ENCODE measurements at regions not wholly inside any gene's neighbourhood (a gene's known extent, or its start where the extent isn't known, plus 50 kb on each side); places are given as distances from the start of the nearest gene placed in this dataset.

DNA sequence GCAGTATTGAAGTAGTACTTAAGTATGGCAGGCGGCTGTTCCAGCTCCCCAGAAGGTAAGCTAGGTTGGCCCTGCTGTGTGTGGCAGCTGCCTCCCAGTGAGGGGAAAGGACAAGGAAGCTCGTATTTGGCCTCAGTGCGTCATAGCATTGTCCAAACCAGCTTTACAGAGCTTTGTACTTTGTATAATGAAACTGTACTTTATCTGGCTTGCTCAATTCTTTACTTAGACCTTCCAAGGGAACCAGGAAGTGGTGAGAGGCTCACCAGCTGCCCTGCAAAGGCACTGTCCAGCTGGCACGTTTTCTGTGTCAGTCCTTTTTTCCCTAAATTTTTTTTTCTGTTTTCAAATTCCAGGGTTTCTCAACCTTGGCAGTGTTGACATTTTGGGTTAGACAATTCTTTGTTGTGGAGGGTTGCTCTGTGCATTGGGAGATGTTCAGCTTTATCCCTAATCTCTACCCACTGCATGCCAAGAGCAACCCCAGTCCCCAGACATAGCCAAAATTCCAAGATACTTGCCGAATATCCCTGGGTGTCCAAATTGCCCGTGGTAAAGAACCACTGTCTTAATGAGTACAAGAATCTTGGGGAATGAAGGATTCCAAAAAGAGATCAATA, 474.5 kb downstream of the LRRC70 start:
- Histone ChIP-seq H3K36me3 (no peaks in the 10 kb centered on the region), H3K27me3 (no peaks in the 10 kb centered on the region), H3K4me1 (no peaks in the 10 kb centered on the region), H3K4me3 (no peak overlapping the region), H3K9me3 (no peaks in the 10 kb centered on the region), H3K27ac (no peak overlapping the region)
- peak; percentile 15 to 44 for DNase-seq
- peak; percentile 63 to 72 for ATAC-seq
- intact Hi-C loops (cut with DNase I; ENCODE audit: low total_unique reads): no loop called here
- TF ChIP-seq, protein P1, sequence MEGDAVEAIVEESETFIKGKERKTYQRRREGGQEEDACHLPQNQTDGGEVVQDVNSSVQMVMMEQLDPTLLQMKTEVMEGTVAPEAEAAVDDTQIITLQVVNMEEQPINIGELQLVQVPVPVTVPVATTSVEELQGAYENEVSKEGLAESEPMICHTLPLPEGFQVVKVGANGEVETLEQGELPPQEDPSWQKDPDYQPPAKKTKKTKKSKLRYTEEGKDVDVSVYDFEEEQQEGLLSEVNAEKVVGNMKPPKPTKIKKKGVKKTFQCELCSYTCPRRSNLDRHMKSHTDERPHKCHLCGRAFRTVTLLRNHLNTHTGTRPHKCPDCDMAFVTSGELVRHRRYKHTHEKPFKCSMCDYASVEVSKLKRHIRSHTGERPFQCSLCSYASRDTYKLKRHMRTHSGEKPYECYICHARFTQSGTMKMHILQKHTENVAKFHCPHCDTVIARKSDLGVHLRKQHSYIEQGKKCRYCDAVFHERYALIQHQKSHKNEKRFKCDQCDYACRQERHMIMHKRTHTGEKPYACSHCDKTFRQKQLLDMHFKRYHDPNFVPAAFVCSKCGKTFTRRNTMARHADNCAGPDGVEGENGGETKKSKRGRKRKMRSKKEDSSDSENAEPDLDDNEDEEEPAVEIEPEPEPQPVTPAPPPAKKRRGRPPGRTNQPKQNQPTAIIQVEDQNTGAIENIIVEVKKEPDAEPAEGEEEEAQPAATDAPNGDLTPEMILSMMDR (IDR thresholded peaks at IDR 0.05 in 4 of 5, conservative IDR thresholded peaks at IDR 0.05 in 1 of 5): no peak
- no peak for TF ChIP-seq POLR2A (IDR thresholded peaks at IDR 0.05)
- in situ Hi-C loops (cut with MboI; ENCODE audit: low sequenced_read_pairs in 4 of 4): no loop called here

DNA sequence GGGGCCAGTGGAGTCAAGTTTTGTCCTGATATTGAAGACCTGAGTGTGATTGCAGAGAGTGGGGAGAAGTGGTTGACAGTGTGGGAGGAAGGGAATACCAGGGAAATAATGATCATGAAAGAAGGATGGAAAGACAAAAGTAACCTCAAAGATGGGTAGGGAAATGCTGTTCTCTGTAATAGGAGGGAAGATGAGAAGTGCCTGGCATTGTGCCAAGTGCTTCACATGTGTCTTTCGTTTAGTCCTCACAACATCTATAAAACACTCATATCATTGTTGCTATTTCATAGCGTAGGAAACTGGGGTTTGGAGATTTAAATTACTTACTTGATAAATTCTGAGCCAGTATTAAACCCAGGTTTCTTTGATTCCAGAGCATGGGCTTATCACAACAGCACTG, 472.3 kb downstream of the LRRC70 start:
- Histone ChIP-seq H3K9me3 (no peaks in the 10 kb centered on the region), H3K27ac (no peak overlapping the region), H3K36me3 (no peaks in the 10 kb centered on the region), H3K4me1 (no peaks in the 10 kb centered on the region), H3K27me3 (no peaks in the 10 kb centered on the region), H3K4me3 (no peak overlapping the region)
- TF ChIP-seq, protein P1 (IDR thresholded peaks at IDR 0.05 in 4 of 5, conservative IDR thresholded peaks at IDR 0.05 in 1 of 5): no peak
- no peak for TF ChIP-seq POLR2A (IDR thresholded peaks at IDR 0.05)
- DNase-seq (no peak), ATAC-seq (no peak)
- in situ Hi-C loops (cut with MboI; ENCODE audit: low sequenced_read_pairs in 4 of 4): no loop called here
- intact Hi-C loops (cut with DNase I; ENCODE audit: low total_unique reads): no loop called here

DNA sequence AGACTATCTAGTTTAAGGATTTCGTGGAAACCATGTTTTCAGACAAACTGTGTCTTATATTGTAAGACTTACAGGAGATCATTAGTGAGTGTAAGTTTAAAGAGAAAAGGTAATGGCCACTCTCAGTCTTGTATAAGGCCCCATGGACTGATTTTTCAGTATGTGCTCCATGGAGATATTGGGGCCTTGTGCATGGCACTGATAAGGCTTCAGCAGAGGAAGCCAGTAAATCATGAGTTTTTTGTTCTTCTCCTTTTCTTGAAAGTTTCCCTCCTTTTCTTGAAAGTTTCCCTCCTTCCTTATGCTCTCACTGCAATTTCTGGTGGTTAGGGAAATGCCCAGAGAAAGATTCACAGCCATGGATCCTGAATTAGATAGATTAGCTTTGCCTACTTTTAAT, 471.3 kb downstream of the LRRC70 start:
- in situ Hi-C loops (cut with MboI; ENCODE audit: low sequenced_read_pairs in 4 of 4): no loop called here
- intact Hi-C loops (cut with DNase I; ENCODE audit: low total_unique reads): no loop called here

DNA sequence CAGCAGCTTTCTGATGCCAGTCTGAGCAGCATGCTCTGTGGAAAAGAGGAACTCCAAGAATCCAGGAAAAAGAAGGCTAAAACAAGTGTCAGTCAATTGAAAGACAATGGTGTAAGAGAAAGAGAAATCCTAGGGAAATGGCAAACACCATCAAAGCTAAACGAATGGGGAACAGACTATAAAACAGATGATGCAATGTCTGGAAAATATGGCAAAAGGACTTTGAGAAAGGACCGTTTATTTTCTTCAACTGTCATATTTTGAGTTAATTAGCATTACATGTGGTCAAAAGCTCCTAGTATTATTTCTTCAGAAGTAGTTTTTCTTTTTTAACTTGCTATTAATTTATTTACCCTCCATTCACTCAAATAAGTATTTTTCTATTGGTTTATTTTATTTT, 465.2 kb downstream of the LRRC70 start:
- no peak for ATAC-seq
- Histone ChIP-seq H3K27ac (no peak overlapping the region), H3K4me3 (no peak overlapping the region), H3K4me1 (no peaks in the 10 kb centered on the region), H3K27me3 (no peaks in the 10 kb centered on the region), H3K36me3 (no peaks in the 10 kb centered on the region), H3K9me3 (no peaks in the 10 kb centered on the region)
- in situ Hi-C loops (cut with MboI; ENCODE audit: low sequenced_read_pairs in 4 of 4): no loop called here
- intact Hi-C loops (cut with DNase I; ENCODE audit: low total_unique reads): no loop called here
- no peak for TF ChIP-seq POLR2A (IDR thresholded peaks at IDR 0.05)
- TF ChIP-seq, protein P1 (IDR thresholded peaks at IDR 0.05 in 4 of 5, conservative IDR thresholded peaks at IDR 0.05 in 1 of 5): no peak
- no peak for DNase-seq

More for the DNA sequence above, 471.3 kb downstream of the LRRC70 start:
- ATAC-seq (no peak), DNase-seq (no peak)
- no peak overlapping the region for H3K27ac ChIP-seq
- H3K9me3 ChIP-seq: no peaks in the 10 kb centered on the region
- H3K36me3 ChIP-seq: no peaks in the 10 kb centered on the region
- no peaks in the 10 kb centered on the region for H3K27me3 ChIP-seq
- H3K4me1 ChIP-seq: no peaks in the 10 kb centered on the region
- H3K4me3 ChIP-seq: no peak overlapping the region
- TF ChIP-seq, protein P1 (IDR thresholded peaks at IDR 0.05 in 4 of 5, conservative IDR thresholded peaks at IDR 0.05 in 1 of 5): no peak
- no peak for TF ChIP-seq POLR2A (IDR thresholded peaks at IDR 0.05)

DNA sequence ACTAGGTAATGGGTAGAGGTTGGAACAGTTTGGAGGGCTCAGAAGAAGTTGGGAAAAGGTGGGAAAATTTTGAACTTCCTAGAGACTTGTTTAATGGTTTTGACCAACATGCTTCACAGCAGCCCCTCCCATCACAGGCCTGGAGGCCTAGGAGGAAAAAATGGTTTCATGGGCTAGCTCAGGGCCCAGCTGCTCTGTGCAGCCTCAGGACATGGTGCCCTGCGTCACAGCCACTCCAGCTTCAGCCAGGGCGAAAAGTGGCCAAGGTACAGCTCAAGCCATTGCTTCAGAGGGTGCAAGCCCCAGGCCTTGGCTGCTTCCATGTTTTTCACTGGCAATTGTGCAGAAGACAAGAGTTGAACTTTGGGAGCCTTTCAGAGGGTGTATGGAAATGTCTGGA, 453.7 kb downstream of the LRRC70 start:
- in situ Hi-C loops (cut with MboI; ENCODE audit: low sequenced_read_pairs in 4 of 4) (no loop called here), intact Hi-C loops (cut with DNase I; ENCODE audit: low total_unique reads) (no loop called here)
- ATAC-seq: no peak
- no peak for TF ChIP-seq POLR2A (IDR thresholded peaks at IDR 0.05)
- TF ChIP-seq, protein P1 (IDR thresholded peaks at IDR 0.05 in 4 of 5, conservative IDR thresholded peaks at IDR 0.05 in 1 of 5): no peak
- H3K4me3 ChIP-seq: no peak overlapping the region
- no peaks in the 10 kb centered on the region for H3K36me3 ChIP-seq
- DNase-seq: no peak
- no peak overlapping the region for H3K27ac ChIP-seq
- no peaks in the 10 kb centered on the region for H3K27me3 ChIP-seq
- no peaks in the 10 kb centered on the region for H3K9me3 ChIP-seq
- H3K4me1 ChIP-seq: no peaks in the 10 kb centered on the region
